HCT116 (cell line): ENCODE measurements at regions not wholly inside any gene's neighbourhood (a gene's known extent, or its start where the extent isn't known, plus 50 kb on each side); places are given as distances from the start of the nearest gene placed in this dataset.

Experiments used
- ATAC-seq: fragments of 200-7000 bp; cut with Tn5 transposase; 2 replicates; pipeline ENCODE4 v1.9.1; 2020; ENCODE audit warnings: mild to moderate bottlenecking, moderate library complexity
- BruUV-seq: library from RNA; stranded (reverse); fragments of 400-500 nt; replicated peaks from 2 replicates; lab custom pipeline; 2021; lab: Mats Ljungman, UMichigan
- CTCF ChIA-PET: fragments of 300-600 bp; sonication (Branson Sonifier 250); formaldehyde crosslinking; loops from one replicate; lab custom pipeline; 2021; ENCODE audit warnings: antibody characterized with exemption; lab: Charles Lee
- POLR2A ChIA-PET: fragments of 300-600, 350-600 bp; sonication (Branson Sonifier 250); formaldehyde crosslinking; loops from one replicate; lab custom pipeline; 2021; ENCODE audit warnings: antibody characterized with exemption; lab: Charles Lee
- RAD21 ChIA-PET, 2 experiments: fragments of 300-600 bp; sonication (Branson Sonifier 250); formaldehyde crosslinking; loops; one replicate each; lab custom pipeline; 2023; ENCODE audit warnings: low total read pairs in 2 of 2; ENCODE audit not compliant: uncharacterized antibody in 2 of 2, unreplicated experiment in 2 of 2, low non-redundant PET in 1 of 2; lab: Charles Lee
- DNase-seq: peaks from one replicate; pipeline ENCODE4 v3.0.0-alpha.2; 2010; ENCODE audit warnings: low read depth, low spot score
- H2AFZ ChIP-seq: fragments of 200-600 bp; shearing (Covaris generic), sonication (generic); 2 replicates; pipeline ENCODE4 v1.6.1; 2017; ENCODE audit warnings: low read depth, mixed run types, mixed read lengths, antibody characterized with exemption, low read length; ENCODE audit not compliant: poor library complexity, severe bottlenecking
- H3K27ac ChIP-seq: 2 replicates; pipeline ENCODE4 v1.5.1; 2012; ENCODE audit warnings: low read depth, low read length
- H3K27me3 ChIP-seq: fragments of 200-600 bp; sonication (generic); 2 replicates; pipeline ENCODE4 v1.6.1; 2016; ENCODE audit warnings: mixed run types, low read length, mixed read lengths; ENCODE audit not compliant: insufficient read depth
- H3K36me3 ChIP-seq, 2 experiments: fragments of 200-500 bp in 1 of 2; fragments of 200-600 bp in 1 of 2; sonication (Bioruptor generic) in 1 of 2; sonication (generic) in 1 of 2; 2 replicates each; pipeline versions ENCODE4 v1.5.1 to v1.6.1; 2014 to 2016; ENCODE audit warnings: low read length in 2 of 2, inconsistent platforms in 1 of 2, mixed read lengths in 1 of 2, mixed run types in 1 of 2; ENCODE audit not compliant: insufficient read depth in 2 of 2, control insufficient read depth in 1 of 2
- H3K4me1 ChIP-seq, 2 experiments: fragments of 200-600 bp in 1 of 2; sonication (generic) in 1 of 2; 2 replicates each; pipeline versions ENCODE4 v1.5.1 to v1.6.1; 2012 to 2017; ENCODE audit warnings: low read length in 2 of 2, inconsistent platforms in 1 of 2, mild to moderate bottlenecking in 1 of 2, mixed read lengths in 1 of 2, mixed run types in 1 of 2, moderate library complexity in 1 of 2; ENCODE audit not compliant: insufficient read depth in 2 of 2, control insufficient read depth in 1 of 2
- H3K4me2 ChIP-seq: fragments of 200-600 bp; sonication (generic); 2 replicates; pipeline ENCODE4 v1.6.1; 2017; ENCODE audit warnings: mixed run types, low read length, mixed read lengths
- H3K4me3 ChIP-seq, 2 experiments: fragments of 200-600 bp in 1 of 2; sonication (generic) in 1 of 2; replicated peaks in 1 of 2; 2 replicates each; pipeline ENCODE4 v1.5.1; 2011 to 2016; ENCODE audit warnings: low read length in 2 of 2, control low read depth in 1 of 2, low read depth in 1 of 2, mild to moderate bottlenecking in 1 of 2, mixed read lengths in 1 of 2, mixed run types in 1 of 2
- H3K79me2 ChIP-seq: fragments of 200-600 bp; sonication (generic); 2 replicates; pipeline ENCODE4 v1.6.1; 2017; ENCODE audit warnings: mild to moderate bottlenecking, mixed run types, low read length, moderate library complexity, mixed read lengths; ENCODE audit not compliant: insufficient read depth
- H3K9ac ChIP-seq: fragments of 200-600 bp; sonication (generic); 2 replicates; pipeline ENCODE4 v1.6.1; 2016; ENCODE audit warnings: low read length, mixed read lengths
- H3K9me2 ChIP-seq: fragments of 200-600 bp; sonication (generic), shearing (Covaris generic); 2 replicates; pipeline ENCODE4 v1.6.1; 2017; ENCODE audit warnings: mixed run types, mild to moderate bottlenecking, moderate library complexity; ENCODE audit not compliant: insufficient read depth
- H3K9me3 ChIP-seq, 2 experiments: fragments of 200-500 bp in 1 of 2; fragments of 200-600 bp in 1 of 2; sonication (Bioruptor generic) in 1 of 2; sonication (generic) in 1 of 2; 2 replicates each; pipeline ENCODE4 v1.6.1; 2014 to 2017; ENCODE audit warnings: low read length in 2 of 2, mixed read lengths in 2 of 2, inconsistent platforms in 1 of 2, low read depth in 1 of 2, mild to moderate bottlenecking in 1 of 2, mixed run types in 1 of 2, moderate library complexity in 1 of 2; ENCODE audit not compliant: control insufficient read depth in 1 of 2, insufficient read depth in 1 of 2
- H4K20me1 ChIP-seq: fragments of 200-600 bp; sonication (generic), shearing (Covaris generic); 2 replicates; pipeline ENCODE4 v1.6.1; 2017; ENCODE audit warnings: mixed run types, mild to moderate bottlenecking, moderate library complexity; ENCODE audit not compliant: insufficient read depth
- CBX3 ChIP-seq: IDR thresholded peaks from 2 replicates; pipeline ENCODE4 v1.6.1; 2012; ENCODE audit warnings: low read depth
- CEBPB ChIP-seq: IDR thresholded peaks from 2 replicates; pipeline ENCODE4 v1.6.1; 2012; ENCODE audit warnings: low read depth
- ELF1 ChIP-seq: IDR thresholded peaks from 2 replicates; pipeline ENCODE4 v1.6.1; 2012; ENCODE audit warnings: low read depth, borderline replicate concordance
- EZH2 ChIP-seq: fragments of 200-600 bp; sonication (generic); IDR thresholded peaks from 2 replicates; pipeline ENCODE4 v1.6.1; 2017; ENCODE audit warnings: antibody characterized with exemption, mixed run types
- FOSL1 ChIP-seq: IDR thresholded peaks from 2 replicates; pipeline ENCODE4 v1.6.1; 2012; ENCODE audit warnings: low read depth
- JUND ChIP-seq: IDR thresholded peaks from 2 replicates; pipeline ENCODE4 v1.6.1; 2012
- POLR2A ChIP-seq: IDR thresholded peaks from 2 replicates; pipeline ENCODE4 v1.7.0; 2011; ENCODE audit warnings: borderline replicate concordance; ENCODE audit not compliant: insufficient read depth, insufficient read length; ENCODE audit errors: extremely low read depth
- POLR2AphosphoS5 ChIP-seq: IDR thresholded peaks from 2 replicates; pipeline ENCODE4 v1.6.1; 2011; ENCODE audit warnings: mild to moderate bottlenecking, low read depth, low read length, moderate library complexity
- SIN3A ChIP-seq: IDR thresholded peaks from 2 replicates; pipeline ENCODE4 v1.6.1; 2012; ENCODE audit warnings: low read depth
- SRF ChIP-seq: IDR thresholded peaks from 2 replicates; pipeline ENCODE4 v1.6.1; 2012; ENCODE audit warnings: low read depth
- TCF7L2 ChIP-seq: IDR thresholded peaks from 2 replicates; pipeline ENCODE4 v1.7.0; 2011; ENCODE audit warnings: borderline replicate concordance, inconsistent platforms; ENCODE audit not compliant: insufficient read depth, insufficient read length; ENCODE audit errors: extremely low read depth
- YY1 ChIP-seq: IDR thresholded peaks from 2 replicates; pipeline ENCODE4 v1.6.1; 2011; ENCODE audit warnings: low read length, low read depth, moderate library complexity, mild to moderate bottlenecking; ENCODE audit not compliant: insufficient replicate concordance; ENCODE audit errors: extremely low read depth
- ZFX ChIP-seq: fragments of 450-650 bp; IDR thresholded peaks from 2 replicates; pipeline ENCODE4 v1.6.1; 2017
- intact Hi-C: fragments of 100-400 bp; cut with micrococcal nuclease; formaldehyde crosslinking; loops from 2 replicates; pipeline ENCODE4 v1.10.0; 2022
- TF ChIP-seq, protein P1 (sequence below): IDR thresholded peaks from 2 replicates; pipeline ENCODE4 v1.6.1; 2012
- TF ChIP-seq, protein P2 (sequence below), 3 experiments: fragments of 200-600 bp in 1 of 3; sonication (generic) in 1 of 3; IDR thresholded peaks in 2 of 3; conservative IDR thresholded peaks in 1 of 3; 2 replicates each; pipeline ENCODE4 v1.5.1; 2012 to 2017; ENCODE audit warnings: low read depth in 2 of 3, low read length in 2 of 3, antibody characterized with exemption in 1 of 3, borderline replicate concordance in 1 of 3, control low read depth in 1 of 3, mild to moderate bottlenecking in 1 of 3, mixed read lengths in 1 of 3, mixed run types in 1 of 3, moderate library complexity in 1 of 3; ENCODE audit not compliant: insufficient read depth in 1 of 3
- TF ChIP-seq, protein P3 (sequence below): IDR thresholded peaks from 2 replicates; pipeline ENCODE4 v1.6.1; 2012
- TF ChIP-seq, protein P4 (sequence below): IDR thresholded peaks from 2 replicates; pipeline ENCODE4 v1.6.1; 2012; ENCODE audit warnings: low read depth

DNA sequence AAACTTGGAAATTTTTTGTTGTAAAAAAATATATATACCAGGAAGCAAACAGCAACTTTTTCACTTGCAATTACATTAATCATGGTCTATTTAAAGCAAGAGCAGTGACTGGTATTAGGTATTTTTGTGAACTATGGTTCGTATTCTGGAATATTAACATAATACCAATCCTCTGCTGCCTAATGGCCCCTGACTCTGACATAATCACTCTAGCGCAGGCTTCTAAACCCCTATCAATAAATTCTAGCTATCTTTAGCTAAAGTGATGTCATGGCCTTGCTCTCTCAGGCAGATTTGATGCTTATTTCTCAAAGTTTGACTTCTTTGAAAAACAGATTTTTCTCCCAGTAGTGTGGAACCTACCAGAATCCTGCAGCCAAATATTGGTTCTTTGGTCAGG lies 808.3 kb downstream of the VGLL3 start:
- ChIA-PET CTCF (no interaction called here), POLR2A (no interaction called here), RAD21 (no interaction called here)
- no peak for TF ChIP-seq POLR2AphosphoS5
- TF ChIP-seq JUND, result no peak
- no peak for TF ChIP-seq FOSL1
- no peak for TF ChIP-seq TCF7L2
- TF ChIP-seq ZFX, result no peak
- TF ChIP-seq ELF1, result no peak
- TF ChIP-seq, protein P1, sequence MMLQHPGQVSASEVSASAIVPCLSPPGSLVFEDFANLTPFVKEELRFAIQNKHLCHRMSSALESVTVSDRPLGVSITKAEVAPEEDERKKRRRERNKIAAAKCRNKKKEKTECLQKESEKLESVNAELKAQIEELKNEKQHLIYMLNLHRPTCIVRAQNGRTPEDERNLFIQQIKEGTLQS, result no peak
- no peak for TF ChIP-seq POLR2A
- TF ChIP-seq SIN3A, result no peak
- no peak for TF ChIP-seq CEBPB
- TF ChIP-seq YY1, result no peak
- no peak for TF ChIP-seq EZH2
- TF ChIP-seq, protein P2, sequence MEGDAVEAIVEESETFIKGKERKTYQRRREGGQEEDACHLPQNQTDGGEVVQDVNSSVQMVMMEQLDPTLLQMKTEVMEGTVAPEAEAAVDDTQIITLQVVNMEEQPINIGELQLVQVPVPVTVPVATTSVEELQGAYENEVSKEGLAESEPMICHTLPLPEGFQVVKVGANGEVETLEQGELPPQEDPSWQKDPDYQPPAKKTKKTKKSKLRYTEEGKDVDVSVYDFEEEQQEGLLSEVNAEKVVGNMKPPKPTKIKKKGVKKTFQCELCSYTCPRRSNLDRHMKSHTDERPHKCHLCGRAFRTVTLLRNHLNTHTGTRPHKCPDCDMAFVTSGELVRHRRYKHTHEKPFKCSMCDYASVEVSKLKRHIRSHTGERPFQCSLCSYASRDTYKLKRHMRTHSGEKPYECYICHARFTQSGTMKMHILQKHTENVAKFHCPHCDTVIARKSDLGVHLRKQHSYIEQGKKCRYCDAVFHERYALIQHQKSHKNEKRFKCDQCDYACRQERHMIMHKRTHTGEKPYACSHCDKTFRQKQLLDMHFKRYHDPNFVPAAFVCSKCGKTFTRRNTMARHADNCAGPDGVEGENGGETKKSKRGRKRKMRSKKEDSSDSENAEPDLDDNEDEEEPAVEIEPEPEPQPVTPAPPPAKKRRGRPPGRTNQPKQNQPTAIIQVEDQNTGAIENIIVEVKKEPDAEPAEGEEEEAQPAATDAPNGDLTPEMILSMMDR (IDR thresholded peaks at IDR 0.05 in 2 of 3, conservative IDR thresholded peaks at IDR 0.05 in 1 of 3; ENCODE audit: borderline replicate concordance in 1 of 3, insufficient read depth in 1 of 3, low read depth in 2 of 3, low read length in 2 of 3), result no peak
- no peak for TF ChIP-seq CBX3
- TF ChIP-seq SRF, result no peak
- TF ChIP-seq, protein P3, sequence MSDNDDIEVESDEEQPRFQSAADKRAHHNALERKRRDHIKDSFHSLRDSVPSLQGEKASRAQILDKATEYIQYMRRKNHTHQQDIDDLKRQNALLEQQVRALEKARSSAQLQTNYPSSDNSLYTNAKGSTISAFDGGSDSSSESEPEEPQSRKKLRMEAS, result no peak
- TF ChIP-seq, protein P4, sequence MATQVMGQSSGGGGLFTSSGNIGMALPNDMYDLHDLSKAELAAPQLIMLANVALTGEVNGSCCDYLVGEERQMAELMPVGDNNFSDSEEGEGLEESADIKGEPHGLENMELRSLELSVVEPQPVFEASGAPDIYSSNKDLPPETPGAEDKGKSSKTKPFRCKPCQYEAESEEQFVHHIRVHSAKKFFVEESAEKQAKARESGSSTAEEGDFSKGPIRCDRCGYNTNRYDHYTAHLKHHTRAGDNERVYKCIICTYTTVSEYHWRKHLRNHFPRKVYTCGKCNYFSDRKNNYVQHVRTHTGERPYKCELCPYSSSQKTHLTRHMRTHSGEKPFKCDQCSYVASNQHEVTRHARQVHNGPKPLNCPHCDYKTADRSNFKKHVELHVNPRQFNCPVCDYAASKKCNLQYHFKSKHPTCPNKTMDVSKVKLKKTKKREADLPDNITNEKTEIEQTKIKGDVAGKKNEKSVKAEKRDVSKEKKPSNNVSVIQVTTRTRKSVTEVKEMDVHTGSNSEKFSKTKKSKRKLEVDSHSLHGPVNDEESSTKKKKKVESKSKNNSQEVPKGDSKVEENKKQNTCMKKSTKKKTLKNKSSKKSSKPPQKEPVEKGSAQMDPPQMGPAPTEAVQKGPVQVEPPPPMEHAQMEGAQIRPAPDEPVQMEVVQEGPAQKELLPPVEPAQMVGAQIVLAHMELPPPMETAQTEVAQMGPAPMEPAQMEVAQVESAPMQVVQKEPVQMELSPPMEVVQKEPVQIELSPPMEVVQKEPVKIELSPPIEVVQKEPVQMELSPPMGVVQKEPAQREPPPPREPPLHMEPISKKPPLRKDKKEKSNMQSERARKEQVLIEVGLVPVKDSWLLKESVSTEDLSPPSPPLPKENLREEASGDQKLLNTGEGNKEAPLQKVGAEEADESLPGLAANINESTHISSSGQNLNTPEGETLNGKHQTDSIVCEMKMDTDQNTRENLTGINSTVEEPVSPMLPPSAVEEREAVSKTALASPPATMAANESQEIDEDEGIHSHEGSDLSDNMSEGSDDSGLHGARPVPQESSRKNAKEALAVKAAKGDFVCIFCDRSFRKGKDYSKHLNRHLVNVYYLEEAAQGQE, result no peak
- Histone ChIP-seq H3K4me3 (no peak overlapping the region), H2AFZ (no peak overlapping the region), H3K27ac (no peak overlapping the region), H3K27me3 (no peaks in the 10 kb centered on the region), H3K4me1 (no peaks in the 10 kb centered on the region), H3K4me2 (no peak overlapping the region), H4K20me1 (no peaks in the 10 kb centered on the region), H3K9ac (no peak overlapping the region), H3K36me3 (no peaks in the 10 kb centered on the region), H3K9me2 (no peaks in the 10 kb centered on the region), H3K79me2 (no peaks in the 10 kb centered on the region), H3K9me3 (peaks cover 11 to 42% of the 10 kb centered on the region in 2 experiments; a peak in 3 of 4 replicates)
- DNase-seq (no peak), ATAC-seq (no peak)
- intact Hi-C loops, result no loop called here
- BruUV-seq, result no TSS peak
